GM12875 (cell line): ENCODE measurements at regions not wholly inside any gene's neighbourhood (a gene's known extent, or its start where the extent isn't known, plus 50 kb on each side); places are given as distances from the start of the nearest gene placed in this dataset.

Experiments
- H3K4me3 ChIP-seq: one replicate; pipeline ENCODE4 v1.5.1; 2011; ENCODE audit warnings: low read depth, low read length, control low read depth
- CTCF ChIP-seq: IDR thresholded peaks from 2 replicates; pipeline ENCODE4 v1.5.1; 2011; ENCODE audit warnings: low read depth, mild to moderate bottlenecking, control low read depth, inconsistent platforms, low read length, moderate library complexity, borderline replicate concordance; ENCODE audit not compliant: insufficient read depth

GRCh38 chr4:149964001-149964796 lies 114.0 kb upstream of the DCLK2 start:
- no peak overlapping the region for H3K4me3 ChIP-seq
- TF ChIP-seq CTCF = no peak

GRCh38 chr4:149965206-149965605 lies 113.0 kb upstream of the DCLK2 start:
- no peak for TF ChIP-seq CTCF
- H3K4me3 ChIP-seq = no peak overlapping the region

GRCh38 chr4:149972407-149972806 lies 105.8 kb upstream of the DCLK2 start:
- no peak for TF ChIP-seq CTCF
- no peak overlapping the region for H3K4me3 ChIP-seq

DNA sequence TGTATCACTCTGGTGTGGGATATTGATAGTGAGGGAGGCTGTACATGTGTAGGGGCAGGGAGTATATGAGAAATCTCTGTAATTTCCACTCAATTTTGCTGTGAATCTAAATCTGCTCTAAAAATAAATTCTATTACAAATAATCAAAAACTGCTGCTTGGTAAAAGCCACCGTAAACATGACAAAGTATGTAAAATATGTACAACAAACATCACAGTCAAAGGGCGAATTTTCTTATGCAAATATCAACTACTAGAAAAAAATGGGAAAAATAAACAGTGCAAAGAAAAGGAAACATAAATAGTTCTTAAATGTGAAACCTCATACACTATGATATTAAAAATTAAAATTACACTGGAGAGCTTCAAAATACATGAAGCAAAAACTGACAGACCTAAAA lies 105.1 kb upstream of the DCLK2 start:
- no peak for TF ChIP-seq CTCF
- H3K4me3 ChIP-seq = no peak overlapping the region

- no peak for TF ChIP-seq CTCF
- no peak overlapping the region for H3K4me3 ChIP-seq
These were observed 103.1 kb upstream of the DCLK2 start for GRCh38 chr4:149975172-149975571.

GRCh38 chr4:149980121-149980682 lies 98.0 kb upstream of the DCLK2 start:
- H3K4me3 ChIP-seq = no peak overlapping the region

More at GRCh38 chr4:149980121-149980682, 98.0 kb upstream of the DCLK2 start:
- TF ChIP-seq CTCF = no peak
